GM12864 (cell line): ENCODE measurements at regions not wholly inside any gene's neighbourhood (a gene's known extent, or its start where the extent isn't known, plus 50 kb on each side); places are given as distances from the start of the nearest gene placed in this dataset.

Experiments
- DNase-seq: peaks from one replicate; pipeline ENCODE4 v3.0.0-alpha.2; 2011; ENCODE audit warnings: low read depth
- H3K4me3 ChIP-seq: 2 replicates; pipeline ENCODE4 v1.5.1; 2011; ENCODE audit warnings: mild to moderate bottlenecking, low read depth, low read length, control low read depth
- TF ChIP-seq, protein P1 (sequence below): IDR thresholded peaks from 2 replicates; pipeline ENCODE4 v1.5.1; 2011; ENCODE audit warnings: low read depth, mild to moderate bottlenecking, moderate library complexity, low read length, control low read depth, inconsistent platforms; ENCODE audit errors: missing control alignments

DNA sequence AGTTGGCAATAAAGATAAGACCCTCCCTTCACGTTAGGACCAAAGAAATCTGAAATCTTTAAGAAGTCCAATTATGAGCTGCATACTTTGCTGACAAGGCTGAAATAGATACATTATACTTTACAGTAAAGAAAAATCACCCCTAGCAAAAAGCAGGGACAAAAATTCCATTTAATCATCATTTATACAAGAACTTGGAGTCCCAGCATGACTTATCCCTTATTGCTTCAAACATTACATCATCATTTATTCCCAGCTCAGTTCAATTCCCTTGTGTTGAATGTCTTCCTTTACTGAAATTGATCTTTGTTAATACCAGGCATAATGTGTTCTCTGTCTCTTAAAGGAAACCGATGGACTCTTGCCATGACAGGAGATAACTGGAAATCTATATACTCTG lies 449.6 kb upstream of the CCDC196 start:
- DNase-seq = no peak
- TF ChIP-seq, protein P1, sequence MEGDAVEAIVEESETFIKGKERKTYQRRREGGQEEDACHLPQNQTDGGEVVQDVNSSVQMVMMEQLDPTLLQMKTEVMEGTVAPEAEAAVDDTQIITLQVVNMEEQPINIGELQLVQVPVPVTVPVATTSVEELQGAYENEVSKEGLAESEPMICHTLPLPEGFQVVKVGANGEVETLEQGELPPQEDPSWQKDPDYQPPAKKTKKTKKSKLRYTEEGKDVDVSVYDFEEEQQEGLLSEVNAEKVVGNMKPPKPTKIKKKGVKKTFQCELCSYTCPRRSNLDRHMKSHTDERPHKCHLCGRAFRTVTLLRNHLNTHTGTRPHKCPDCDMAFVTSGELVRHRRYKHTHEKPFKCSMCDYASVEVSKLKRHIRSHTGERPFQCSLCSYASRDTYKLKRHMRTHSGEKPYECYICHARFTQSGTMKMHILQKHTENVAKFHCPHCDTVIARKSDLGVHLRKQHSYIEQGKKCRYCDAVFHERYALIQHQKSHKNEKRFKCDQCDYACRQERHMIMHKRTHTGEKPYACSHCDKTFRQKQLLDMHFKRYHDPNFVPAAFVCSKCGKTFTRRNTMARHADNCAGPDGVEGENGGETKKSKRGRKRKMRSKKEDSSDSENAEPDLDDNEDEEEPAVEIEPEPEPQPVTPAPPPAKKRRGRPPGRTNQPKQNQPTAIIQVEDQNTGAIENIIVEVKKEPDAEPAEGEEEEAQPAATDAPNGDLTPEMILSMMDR = no peak
- H3K4me3 ChIP-seq = no peak overlapping the region

DNA sequence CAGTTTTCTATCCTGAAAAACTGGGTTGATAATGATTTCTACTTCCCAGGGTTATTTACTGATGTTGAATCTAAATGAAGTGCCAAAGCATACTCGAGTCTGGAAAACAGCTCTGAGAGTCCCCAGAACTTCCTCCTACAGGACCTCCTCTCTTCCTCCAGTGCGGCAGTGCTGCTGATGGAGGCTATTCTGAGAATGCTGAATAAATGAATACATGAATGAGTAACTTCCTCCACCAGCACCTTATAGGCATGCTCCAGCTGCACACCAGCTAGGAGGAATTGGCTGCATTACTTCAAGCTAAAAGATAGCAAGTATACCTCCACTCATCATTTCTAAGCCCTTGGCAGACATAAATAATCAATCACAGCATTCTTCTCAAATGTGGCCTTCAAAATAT lies 448.8 kb upstream of the CCDC196 start:
- H3K4me3 ChIP-seq = no peak overlapping the region
- DNase-seq = no peak
- TF ChIP-seq, protein P1 = no peak

GRCh38 chr14:66038212-66038611 lies 448.0 kb upstream of the CCDC196 start:
- DNase-seq = no peak
- H3K4me3 ChIP-seq = no peak overlapping the region
- TF ChIP-seq, protein P1 = no peak

- H3K4me3 ChIP-seq = no peak overlapping the region
- TF ChIP-seq, protein P1 = no peak
- DNase-seq = no peak
Observed at GRCh38 chr14:66038618-66039017, 447.6 kb upstream of the CCDC196 start.

- TF ChIP-seq, protein P1 = no peak
- no peak overlapping the region for H3K4me3 ChIP-seq
- DNase-seq = no peak
Observed at GRCh38 chr14:66039495-66039894, 446.7 kb upstream of the CCDC196 start.

- DNase-seq = no peak
- H3K4me3 ChIP-seq = no peak overlapping the region
- TF ChIP-seq, protein P1 = no peak
Observed at GRCh38 chr14:66041582-66041981, 444.6 kb upstream of the CCDC196 start.

GRCh38 chr14:66043921-66044320 lies 442.2 kb upstream of the CCDC196 start:
- TF ChIP-seq, protein P1 = no peak
- H3K4me3 ChIP-seq = no peak overlapping the region
- no peak for DNase-seq
